HG03196 (cell line): ENCODE measurements at regions not wholly inside any gene's neighbourhood (a gene's known extent, or its start where the extent isn't known, plus 50 kb on each side); places are given as distances from the start of the nearest gene placed in this dataset.
"Not testable (repeated sequence)": the region's sequence is repeated elsewhere in the genome, so short reads cannot be mapped to it uniquely, and the experiment has no call there.

Experiments
- ATAC-seq: cut with Tn5 transposase; IDR thresholded peaks from one replicate; pipeline ENCODE4 v1.9.1; 2021; ENCODE audit not compliant: unreplicated experiment

DNA sequence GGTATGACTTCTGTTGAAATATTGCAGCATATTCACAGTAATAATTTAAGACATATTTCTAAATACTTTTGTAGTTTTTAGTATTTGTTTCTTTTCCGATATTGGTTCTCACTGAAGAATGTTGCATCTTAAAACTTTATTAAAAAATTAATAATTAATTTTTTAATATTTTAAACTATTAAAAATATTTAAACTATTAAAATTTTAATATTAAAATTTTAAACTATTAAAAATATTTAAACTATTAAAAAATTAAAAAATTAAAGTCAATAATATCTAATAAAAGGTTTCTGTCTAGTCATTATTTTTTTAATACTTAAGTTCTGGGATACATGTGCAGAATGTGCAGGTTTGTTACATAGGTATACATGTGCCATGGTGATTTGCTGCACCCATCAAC is 149.3 kb upstream of the CCNH start:
- no peak for ATAC-seq

DNA sequence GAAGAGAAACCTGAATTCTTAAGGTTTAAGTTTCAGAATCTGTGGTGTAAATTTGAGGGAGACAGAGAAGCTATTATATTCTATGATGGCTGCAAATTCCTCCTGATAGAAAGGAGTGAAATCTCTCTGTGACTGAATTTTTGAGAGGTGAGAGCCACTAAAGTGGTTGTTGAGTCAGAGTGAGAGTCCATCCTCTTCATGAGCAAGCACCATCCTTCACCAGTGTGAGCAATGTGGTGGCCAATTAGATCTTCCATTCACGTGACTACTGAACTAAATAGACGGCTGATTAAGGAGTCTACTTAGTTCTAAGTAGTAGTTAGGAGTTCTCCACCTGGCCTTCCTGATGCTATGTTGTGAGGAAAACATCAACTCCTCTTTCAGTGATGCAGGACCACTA is 147.8 kb upstream of the CCNH start:
- ATAC-seq: no peak

GRCh38 chr5:87551911-87552310 is 139.2 kb upstream of the CCNH start:
- no peak for ATAC-seq

GRCh38 chr5:87541676-87542075 is 128.9 kb upstream of the CCNH start:
- ATAC-seq: no peak

DNA sequence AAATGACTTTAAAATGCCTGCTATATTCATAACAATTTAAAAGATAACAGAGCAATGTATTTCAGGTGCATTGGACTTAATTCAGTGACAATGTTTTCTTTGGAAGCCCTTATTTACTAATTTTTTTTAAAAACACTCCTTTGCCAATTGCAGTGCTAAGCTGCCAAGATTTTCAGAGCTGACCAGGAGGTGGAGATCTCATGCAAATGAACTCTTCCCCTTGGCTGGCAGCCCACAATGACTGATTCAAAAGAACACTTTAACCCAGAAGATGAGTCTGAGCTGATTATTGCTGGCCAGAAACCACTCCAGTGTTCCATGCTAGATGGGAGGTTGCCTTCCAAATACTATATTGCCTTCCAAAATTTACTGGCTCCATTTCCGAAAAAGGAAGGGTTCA is 128.3 kb upstream of the CCNH start:
- ATAC-seq: no peak

DNA sequence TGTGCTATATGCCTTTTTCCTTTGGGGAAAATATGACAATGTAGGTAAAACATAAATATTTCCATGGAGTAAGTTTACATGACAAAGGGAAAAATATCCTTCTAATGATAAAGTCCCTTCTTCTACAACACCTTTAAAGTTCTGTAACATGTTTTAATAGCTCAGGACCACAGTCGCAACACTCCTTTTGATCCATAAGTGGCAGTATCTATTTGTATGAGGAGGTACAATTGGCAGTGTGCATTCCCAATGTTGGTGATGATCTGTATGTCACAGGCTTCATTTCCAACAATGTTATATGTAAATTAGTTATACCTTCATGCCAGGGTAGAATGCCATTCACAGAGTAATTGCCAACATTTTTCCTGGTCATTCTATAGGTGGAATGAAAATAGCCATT is 127.1 kb upstream of the CCNH start:
- ATAC-seq: no peak

DNA sequence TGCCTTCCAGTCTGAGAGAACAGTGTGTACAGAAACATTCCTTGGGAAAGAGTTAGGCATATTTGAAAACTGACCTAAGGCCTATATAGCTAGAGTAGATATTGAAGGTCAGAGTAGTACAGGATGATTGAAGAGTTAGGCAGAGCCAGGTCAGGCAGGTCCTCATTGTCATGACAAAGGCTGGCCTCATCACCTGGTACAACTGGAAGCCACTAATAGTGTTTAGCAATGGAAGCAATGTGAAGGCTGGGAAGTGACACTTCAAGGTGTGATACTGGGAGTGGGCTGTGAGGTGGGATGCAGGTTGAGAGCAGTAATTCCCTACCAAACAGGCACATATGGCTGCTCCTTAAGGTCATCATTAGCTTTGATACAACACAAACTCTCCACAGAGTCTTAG is 123.6 kb upstream of the CCNH start:
- ATAC-seq: no peak

- no peak for ATAC-seq
These were observed 123.0 kb upstream of the CCNH start for GRCh38 chr5:87535706-87536105.

DNA sequence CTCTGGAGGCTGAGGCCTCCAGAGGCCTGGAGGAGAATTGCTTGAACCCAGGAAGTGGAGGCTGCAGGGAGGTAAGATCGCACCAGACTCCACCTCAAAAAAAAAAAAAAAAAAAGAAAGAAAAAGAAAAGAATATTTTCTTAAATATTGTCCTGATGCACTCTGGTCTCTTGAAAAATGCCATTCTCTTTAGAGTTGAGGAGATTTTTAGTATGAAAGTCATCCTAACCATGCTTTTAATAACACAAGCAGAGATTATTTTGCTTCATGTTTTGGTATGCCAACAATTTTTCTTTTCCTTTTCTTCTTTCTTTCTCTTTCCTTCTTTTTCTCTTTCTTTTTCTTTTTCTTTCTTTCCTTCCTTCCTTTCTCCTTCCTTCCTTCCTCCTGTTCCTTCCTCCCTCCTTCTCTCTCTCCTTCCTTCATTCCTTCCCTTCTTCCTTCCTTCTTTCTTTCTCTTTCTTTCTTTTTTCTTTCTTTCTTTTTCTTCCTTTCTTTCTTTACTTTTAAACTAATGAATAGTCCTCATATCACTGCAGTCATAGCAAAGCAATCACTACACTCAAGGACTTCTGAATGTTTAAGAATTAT is 116.9 kb upstream of the CCNH start:
- no peak for ATAC-seq

GRCh38 chr5:87526131-87526530 is 113.4 kb upstream of the CCNH start:
- ATAC-seq: no peak

DNA sequence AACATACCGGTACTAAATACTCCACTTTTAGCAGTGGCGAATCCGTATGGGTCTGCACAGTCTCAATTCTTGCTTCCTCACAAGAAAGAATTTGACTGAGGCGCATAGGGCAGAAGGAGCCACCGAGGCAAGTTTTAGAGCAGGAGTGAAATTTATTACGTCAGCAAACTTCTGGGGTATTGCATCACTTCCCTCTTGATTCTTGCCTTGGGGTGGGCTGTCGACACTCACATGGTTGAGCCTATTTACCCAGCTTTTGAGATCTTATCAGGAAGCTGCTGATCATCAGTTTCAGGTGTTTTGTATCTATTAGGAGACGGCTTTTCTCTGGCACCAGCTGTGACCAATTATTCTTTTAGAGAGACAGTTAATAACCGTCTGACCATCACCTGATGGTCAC is 111.5 kb upstream of the CCNH start:
- ATAC-seq: no peak

- ATAC-seq: not testable (repeated sequence)
These were observed 99.0 kb upstream of the CCNH start for GRCh38 chr5:87511778-87512177.

GRCh38 chr5:87503004-87503403 is 90.3 kb upstream of the CCNH start:
- ATAC-seq: no peak

DNA sequence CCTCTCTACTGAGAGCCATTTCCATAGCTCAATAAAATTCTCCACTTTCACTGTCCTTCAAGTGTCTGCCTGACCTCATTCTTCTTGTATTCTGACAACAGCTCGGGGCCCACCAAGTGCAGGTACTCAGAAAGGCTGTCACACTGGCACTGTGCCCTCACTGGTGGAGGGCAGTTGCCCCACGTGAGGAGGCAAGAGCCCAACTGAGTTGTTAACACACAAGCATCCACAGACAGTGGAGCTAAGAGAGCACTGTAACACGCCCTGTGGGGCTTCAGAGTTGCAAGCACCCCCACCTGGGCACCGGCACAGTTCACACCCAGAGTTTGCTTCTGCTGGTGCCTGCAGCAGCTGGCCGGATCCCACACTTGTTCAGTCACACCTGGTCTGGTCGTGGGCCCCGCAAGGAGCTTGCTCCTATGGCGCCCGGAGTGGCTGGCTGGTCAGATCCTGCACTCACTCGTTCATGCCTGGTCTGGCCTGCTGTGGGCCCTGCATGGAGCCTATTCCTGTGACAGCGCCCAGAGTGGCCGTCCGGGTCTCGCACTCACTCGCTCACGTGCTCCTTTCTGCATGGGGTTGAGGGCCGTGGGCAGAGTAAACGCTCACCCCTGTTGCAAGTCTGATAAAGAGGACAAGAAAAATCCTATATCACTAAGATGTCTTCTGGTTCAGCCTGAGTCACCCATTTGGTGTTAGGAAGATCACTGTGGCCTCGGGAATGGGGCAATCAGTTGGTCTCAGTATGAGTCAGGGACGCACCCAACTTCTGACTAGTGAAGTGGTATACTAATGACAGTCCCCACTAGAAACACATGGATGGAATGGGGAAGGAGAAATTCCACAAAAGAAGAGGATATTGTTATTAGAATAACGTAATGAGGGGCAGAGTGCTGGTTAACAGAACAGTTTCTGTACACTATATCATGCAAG is 87.0 kb upstream of the CCNH start:
- no peak for ATAC-seq
